Adipocyte (in vitro differentiated cells): ENCODE measurements at regions not wholly inside any gene's neighbourhood (a gene's known extent, or its start where the extent isn't known, plus 50 kb on each side); places are given as distances from the start of the nearest gene placed in this dataset.
"Not testable (repeated sequence)": the region's sequence is repeated elsewhere in the genome, so short reads cannot be mapped to it uniquely, and the experiment has no call there.

Experiments
- DNase-seq: peaks from one replicate; pipeline ENCODE4 v3.0.0-alpha.2; 2015; ENCODE audit warnings: low read depth
- H3K27me3 ChIP-seq: replicated peaks from 2 replicates; pipeline ENCODE4 v1.7.0; 2013; ENCODE audit warnings: mild to moderate bottlenecking, low read length, moderate library complexity; ENCODE audit not compliant: control insufficient read depth, insufficient read depth
- H3K36me3 ChIP-seq: 2 replicates; pipeline ENCODE4 v1.7.0; 2013; ENCODE audit warnings: low read length, mild to moderate bottlenecking, moderate library complexity; ENCODE audit not compliant: control insufficient read depth, insufficient read depth, severe bottlenecking
- H3K4me1 ChIP-seq: 2 replicates; pipeline ENCODE4 v1.7.0; 2013; ENCODE audit warnings: mild to moderate bottlenecking, low read length, moderate library complexity; ENCODE audit not compliant: control insufficient read depth, insufficient read depth
- H3K4me3 ChIP-seq: 2 replicates; pipeline ENCODE4 v1.7.0; 2013; ENCODE audit warnings: mild to moderate bottlenecking, low read length, moderate library complexity
- H3K9ac ChIP-seq: 2 replicates; pipeline ENCODE4 v1.7.0; 2013; ENCODE audit warnings: mild to moderate bottlenecking, low read length, moderate library complexity
- H3K9me3 ChIP-seq: 2 replicates; pipeline ENCODE4 v1.7.0; 2013; ENCODE audit warnings: mild to moderate bottlenecking, low read length, moderate library complexity; ENCODE audit not compliant: control insufficient read depth

DNA sequence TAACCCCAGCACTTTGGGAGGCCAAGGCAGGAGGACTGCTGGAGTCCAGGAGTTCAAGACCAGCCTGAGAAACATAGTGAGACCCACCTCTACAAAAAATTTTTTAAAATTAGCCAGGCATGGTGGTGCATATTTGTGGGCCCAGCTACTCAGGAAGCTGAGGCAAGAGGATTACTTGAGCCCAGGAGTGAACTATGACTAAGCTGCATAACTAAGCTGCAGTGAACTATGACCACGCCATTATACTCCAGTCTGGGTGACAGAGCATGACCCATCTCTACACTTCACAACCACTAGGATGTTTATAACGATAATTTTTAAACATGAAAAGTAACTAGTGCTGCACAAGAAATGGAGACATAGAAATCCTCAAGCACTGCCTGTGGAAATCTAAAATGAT, 352.7 kb upstream of the SGCG start:
- Histone ChIP-seq H3K4me1 (no peaks in the 10 kb centered on the region), H3K36me3 (no peaks in the 10 kb centered on the region), H3K9ac (no peak overlapping the region), H3K27me3 (no peaks in the 10 kb centered on the region), H3K9me3 (no peaks in the 10 kb centered on the region), H3K4me3 (no peak overlapping the region)
- DNase-seq = no peak

GRCh38 chr13:22836475-22836874, 344.3 kb upstream of the SGCG start:
- no peak for DNase-seq
- Histone ChIP-seq H3K9me3 (no peaks in the 10 kb centered on the region), H3K4me3 (no peak overlapping the region), H3K27me3 (no peaks in the 10 kb centered on the region), H3K9ac (no peak overlapping the region), H3K4me1 (no peaks in the 10 kb centered on the region), H3K36me3 (no peaks in the 10 kb centered on the region)

GRCh38 chr13:22837980-22838647, 342.7 kb upstream of the SGCG start:
- DNase-seq = no peak
- no peaks in the 10 kb centered on the region for H3K36me3 ChIP-seq
- no peaks in the 10 kb centered on the region for H3K9me3 ChIP-seq
- no peak overlapping the region for H3K9ac ChIP-seq
- peak overlapping the region; percentile 55 for H3K4me3 ChIP-seq
- H3K27me3 ChIP-seq = no peaks in the 10 kb centered on the region
- no peaks in the 10 kb centered on the region for H3K4me1 ChIP-seq

DNA sequence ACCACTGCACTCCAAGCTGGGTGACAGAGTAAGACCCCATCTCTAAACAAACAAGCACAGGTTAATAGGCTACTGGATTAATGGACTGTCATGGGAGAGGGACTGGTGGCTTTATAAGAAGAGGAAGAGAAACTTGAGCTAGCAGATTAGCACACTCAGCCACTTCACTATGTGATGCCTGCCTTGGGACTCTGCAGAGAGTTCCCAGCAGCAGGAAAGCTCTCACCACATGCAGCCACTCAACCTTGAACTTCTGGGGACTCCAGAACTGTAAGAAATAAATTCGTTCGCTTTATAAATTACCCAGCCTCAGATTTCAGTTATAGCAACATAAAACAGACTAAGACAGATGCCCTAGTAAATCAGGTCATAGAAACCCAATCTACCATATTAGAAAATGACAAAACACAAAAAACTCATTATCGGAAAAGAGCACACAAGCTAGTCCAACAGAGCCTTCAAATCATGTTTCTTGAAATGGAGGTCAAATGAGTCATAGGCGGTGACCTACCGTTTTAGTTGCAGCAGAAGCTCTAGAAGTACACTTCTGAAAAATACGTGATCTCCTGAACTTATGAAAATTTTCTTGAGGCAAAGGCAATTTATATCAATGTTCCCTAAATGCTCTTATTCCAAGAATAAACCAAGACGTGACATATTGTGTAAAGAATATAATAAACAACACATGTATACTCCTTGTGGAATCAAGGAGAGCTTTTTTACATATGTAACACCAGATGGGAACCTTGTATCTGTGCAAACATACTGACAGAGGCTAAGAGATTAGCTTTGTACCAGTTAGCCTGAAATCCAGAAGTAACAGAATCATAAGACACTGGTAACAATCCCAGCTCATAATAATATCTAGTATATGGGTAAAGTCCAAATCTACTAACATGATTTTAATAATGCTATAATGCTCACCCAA, 340.9 kb upstream of the SGCG start:
- Histone ChIP-seq H3K36me3 (no peaks in the 10 kb centered on the region), H3K4me1 (no peaks in the 10 kb centered on the region), H3K4me3 (no peak overlapping the region), H3K27me3 (no peaks in the 10 kb centered on the region), H3K9me3 (no peaks in the 10 kb centered on the region), H3K9ac (no peak overlapping the region)
- no peak for DNase-seq

- H3K27me3 ChIP-seq = no peaks in the 10 kb centered on the region
- no peak overlapping the region for H3K9ac ChIP-seq
- H3K36me3 ChIP-seq = no peaks in the 10 kb centered on the region
- H3K9me3 ChIP-seq = no peaks in the 10 kb centered on the region
- no peak for DNase-seq
- no peaks in the 10 kb centered on the region for H3K4me1 ChIP-seq
- no peak overlapping the region for H3K4me3 ChIP-seq
Observed at GRCh38 chr13:22846551-22846950, 334.2 kb upstream of the SGCG start.

GRCh38 chr13:22848539-22849052, 332.2 kb upstream of the SGCG start:
- H3K9ac ChIP-seq = no peak overlapping the region
- no peaks in the 10 kb centered on the region for H3K9me3 ChIP-seq
- no peaks in the 10 kb centered on the region for H3K4me1 ChIP-seq
- H3K36me3 ChIP-seq = no peaks in the 10 kb centered on the region
- H3K27me3 ChIP-seq = no peaks in the 10 kb centered on the region
- H3K4me3 ChIP-seq = no peak overlapping the region
- no peak for DNase-seq

- Histone ChIP-seq H3K4me3 (no peak overlapping the region), H3K9me3 (no peaks in the 10 kb centered on the region), H3K4me1 (no peaks in the 10 kb centered on the region), H3K36me3 (no peaks in the 10 kb centered on the region), H3K9ac (no peak overlapping the region), H3K27me3 (no peaks in the 10 kb centered on the region)
- no peak for DNase-seq
Observed at GRCh38 chr13:22855926-22856325, 324.9 kb upstream of the SGCG start.

DNA sequence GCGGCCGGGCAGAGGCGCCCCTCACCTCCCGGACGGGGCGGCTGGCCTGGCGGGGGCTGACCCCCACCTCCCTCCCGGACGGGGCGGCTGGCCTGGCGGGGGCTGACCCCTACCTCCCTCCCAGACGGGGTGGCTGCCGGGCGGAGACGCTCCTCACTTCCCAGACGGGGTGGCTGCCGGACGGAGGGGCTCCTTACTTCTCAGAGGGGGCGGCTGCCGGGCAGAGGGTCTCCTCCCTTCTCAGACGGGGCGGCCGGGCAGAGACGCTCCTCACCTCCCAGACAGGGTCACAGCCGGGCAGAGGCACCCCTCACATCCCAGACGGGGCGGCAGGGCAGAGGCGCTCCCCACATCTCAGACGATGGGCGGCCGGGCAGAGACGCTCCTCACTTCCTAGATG, 321.8 kb upstream of the SGCG start:
- H3K9me3 ChIP-seq, H3K4me1 ChIP-seq, DNase-seq, H3K9ac ChIP-seq, H3K27me3 ChIP-seq, H3K36me3 ChIP-seq, H3K4me3 ChIP-seq: not testable (repeated sequence)

DNA sequence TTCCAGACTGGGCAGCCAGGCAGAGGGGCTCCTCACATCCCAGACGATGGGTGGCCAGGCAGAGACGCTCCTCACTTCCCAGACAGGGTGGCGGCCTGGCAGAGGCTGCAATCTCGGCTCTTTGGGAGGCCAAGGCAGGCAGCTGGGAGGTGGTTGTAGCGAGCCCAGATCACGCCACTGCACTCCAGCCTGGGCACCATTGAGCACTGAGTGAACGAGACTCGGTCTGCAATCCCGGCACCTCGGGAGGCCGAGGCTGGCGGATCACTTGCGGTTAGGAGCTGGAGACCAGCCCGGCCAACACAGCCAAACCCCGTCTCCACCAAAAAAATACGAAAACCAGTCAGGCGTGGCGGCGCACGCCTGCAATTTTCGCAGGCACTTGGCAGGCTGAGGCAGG, 321.4 kb upstream of the SGCG start:
- H3K4me3 ChIP-seq, H3K9ac ChIP-seq, H3K4me1 ChIP-seq, H3K36me3 ChIP-seq, H3K9me3 ChIP-seq, DNase-seq, H3K27me3 ChIP-seq: not testable (repeated sequence)

DNA sequence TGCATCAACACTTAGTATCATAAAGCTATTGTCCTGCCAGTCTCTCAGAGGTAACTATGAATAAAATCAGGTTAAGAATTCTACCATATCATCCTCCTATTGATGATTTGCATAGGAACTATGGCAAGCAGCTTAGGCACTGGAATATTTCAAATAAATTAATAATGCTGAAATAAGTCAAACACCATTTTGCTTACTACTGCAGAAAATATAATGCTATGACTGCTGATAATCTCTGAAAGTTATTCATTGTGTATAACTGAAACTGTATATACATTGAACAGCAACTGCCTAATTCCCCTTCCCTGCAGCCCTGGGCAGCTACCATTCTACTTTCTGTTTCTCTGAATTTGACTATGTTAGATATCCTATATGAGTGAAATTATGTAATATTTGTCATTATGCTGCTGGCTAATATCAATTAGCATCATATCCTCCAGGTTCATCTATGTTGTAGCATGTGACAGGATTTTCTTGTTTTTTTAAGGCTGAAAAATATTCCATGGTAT, 318.8 kb upstream of the SGCG start:
- H3K9me3 ChIP-seq = no peaks in the 10 kb centered on the region
- no peak overlapping the region for H3K4me3 ChIP-seq
- H3K36me3 ChIP-seq = no peaks in the 10 kb centered on the region
- no peaks in the 10 kb centered on the region for H3K4me1 ChIP-seq
- H3K27me3 ChIP-seq = no peaks in the 10 kb centered on the region
- no peak for DNase-seq
- H3K9ac ChIP-seq = no peak overlapping the region

DNA sequence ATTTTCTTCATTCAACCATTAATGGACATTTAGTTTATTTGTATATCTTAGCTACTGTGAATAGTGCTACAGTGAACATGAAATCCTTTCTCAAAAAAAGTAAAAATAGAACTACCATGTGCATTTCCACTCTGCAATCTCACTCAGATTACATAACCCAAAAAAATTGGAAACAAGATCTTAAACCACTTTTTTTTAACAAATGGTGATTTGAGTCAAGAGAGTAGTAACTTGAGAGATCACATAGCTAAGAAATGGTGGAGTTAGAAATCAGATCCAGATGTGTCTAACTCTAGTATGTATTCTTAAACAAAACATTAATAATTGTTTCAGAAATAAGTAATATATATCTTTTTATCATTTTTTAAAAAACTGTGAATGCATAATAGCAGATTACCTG, 318.3 kb upstream of the SGCG start:
- DNase-seq = no peak
- Histone ChIP-seq H3K36me3 (no peaks in the 10 kb centered on the region), H3K9ac (no peak overlapping the region), H3K4me3 (no peak overlapping the region), H3K9me3 (no peaks in the 10 kb centered on the region), H3K4me1 (no peaks in the 10 kb centered on the region), H3K27me3 (no peaks in the 10 kb centered on the region)
